ENCODE measurements at regions not wholly inside any gene's neighbourhood (a gene's known extent, or its start where the extent isn't known, plus 50 kb on each side); places are given as distances from the start of the nearest gene placed in this dataset.

DNA sequence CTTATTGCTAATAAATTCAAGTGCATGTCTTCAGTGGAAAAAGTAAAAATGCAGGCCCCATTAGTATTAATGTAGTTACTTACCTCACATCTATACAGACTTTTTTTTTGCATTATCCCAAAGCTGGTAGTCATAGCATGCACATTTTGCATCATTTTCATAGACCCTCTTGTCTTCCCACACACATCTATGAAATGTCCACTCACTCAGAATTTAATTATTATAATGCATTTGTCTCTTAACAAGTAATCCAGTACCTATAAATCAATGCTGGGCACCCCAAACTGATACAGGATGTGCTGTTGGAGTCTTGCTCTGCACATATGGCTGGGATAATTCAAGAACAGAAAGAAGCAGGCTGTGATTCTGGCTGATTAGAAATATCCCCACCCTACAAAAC is 370.4 kb upstream of the FAT3 start:
- no peak overlapping the region for H3K27ac ChIP-seq (ENCODE audit: low read length)
- DNase-seq = no peak
- no peaks in the 10 kb centered on the region for H3K9me3 ChIP-seq (ENCODE audit: control insufficient read depth, low read depth, low read length)
- no peaks in the 10 kb centered on the region for H3K4me1 ChIP-seq (ENCODE audit: control insufficient read depth, insufficient read depth, low read length)
- no peaks in the 10 kb centered on the region for H3K27me3 ChIP-seq (ENCODE audit: control insufficient read depth, insufficient read depth, low read length)
- H3K36me3 ChIP-seq (ENCODE audit: control insufficient read depth, insufficient read depth, low read length) = no peaks in the 10 kb centered on the region
- no peak overlapping the region for H3K4me3 ChIP-seq (ENCODE audit: low read length)

DNA sequence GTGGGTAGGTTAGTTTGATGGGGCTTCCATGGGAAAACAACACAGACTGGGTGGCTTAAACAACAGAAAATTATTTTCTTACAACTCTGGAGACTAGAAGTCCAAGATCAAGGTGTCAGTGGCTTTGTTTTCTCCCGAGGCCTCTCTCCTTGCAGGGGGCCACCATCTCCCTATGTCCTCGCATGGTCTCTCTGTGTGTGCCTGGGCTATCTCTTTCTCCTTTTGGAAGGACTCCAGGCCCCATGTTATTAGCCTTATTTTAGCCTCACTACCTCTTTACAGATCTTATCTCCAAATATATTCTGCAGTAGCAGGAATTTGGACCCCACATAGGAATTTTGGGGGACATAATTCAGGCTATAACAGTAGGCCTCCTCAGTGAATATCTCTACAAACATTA is 372.7 kb upstream of the FAT3 start:
- no peaks in the 10 kb centered on the region for H3K9me3 ChIP-seq (ENCODE audit: control insufficient read depth, low read depth, low read length)
- WGBS (ENCODE audit: insufficient coverage, low lambda C conversion rate) = no CpG with 5 or more reads among the region's 2 CpGs
- H3K4me1 ChIP-seq (ENCODE audit: control insufficient read depth, insufficient read depth, low read length) = no peaks in the 10 kb centered on the region
- H3K27me3 ChIP-seq (ENCODE audit: control insufficient read depth, insufficient read depth, low read length) = no peaks in the 10 kb centered on the region
- H3K27ac ChIP-seq (ENCODE audit: low read length) = no peak overlapping the region
- no peak overlapping the region for H3K4me3 ChIP-seq (ENCODE audit: low read length)
- no peaks in the 10 kb centered on the region for H3K36me3 ChIP-seq (ENCODE audit: control insufficient read depth, insufficient read depth, low read length)
- no peak for DNase-seq

GRCh38 chr11:91850533-91851275 is 373.9 kb upstream of the FAT3 start:
- no CpG with 5 or more reads among the region's 7 CpGs for WGBS (ENCODE audit: insufficient coverage, low lambda C conversion rate)
- H3K27ac ChIP-seq (ENCODE audit: low read length) = no peak overlapping the region

GRCh38 chr11:91850021-91850420 is 374.6 kb upstream of the FAT3 start:
- no peaks in the 10 kb centered on the region for H3K4me1 ChIP-seq (ENCODE audit: control insufficient read depth, insufficient read depth, low read length)
- no peak overlapping the region for H3K4me3 ChIP-seq (ENCODE audit: low read length)
- no peak overlapping the region for H3K27ac ChIP-seq (ENCODE audit: low read length)
- no peaks in the 10 kb centered on the region for H3K9me3 ChIP-seq (ENCODE audit: control insufficient read depth, low read depth, low read length)
- H3K27me3 ChIP-seq (ENCODE audit: control insufficient read depth, insufficient read depth, low read length) = no peaks in the 10 kb centered on the region
- no peaks in the 10 kb centered on the region for H3K36me3 ChIP-seq (ENCODE audit: control insufficient read depth, insufficient read depth, low read length)
- DNase-seq = no peak
- WGBS (ENCODE audit: insufficient coverage, low lambda C conversion rate) = 100% methylated on average over 2 of the region's 6 CpGs

More at GRCh38 chr11:91850533-91851275, 373.9 kb upstream of the FAT3 start:
- Histone ChIP-seq H3K4me3 (ENCODE audit: low read length) (no peak overlapping the region), H3K36me3 (ENCODE audit: control insufficient read depth, insufficient read depth, low read length) (no peaks in the 10 kb centered on the region), H3K4me1 (ENCODE audit: control insufficient read depth, insufficient read depth, low read length) (no peaks in the 10 kb centered on the region), H3K9me3 (ENCODE audit: control insufficient read depth, low read depth, low read length) (no peaks in the 10 kb centered on the region), H3K27me3 (ENCODE audit: control insufficient read depth, insufficient read depth, low read length) (no peaks in the 10 kb centered on the region)
- no peak for DNase-seq

DNA sequence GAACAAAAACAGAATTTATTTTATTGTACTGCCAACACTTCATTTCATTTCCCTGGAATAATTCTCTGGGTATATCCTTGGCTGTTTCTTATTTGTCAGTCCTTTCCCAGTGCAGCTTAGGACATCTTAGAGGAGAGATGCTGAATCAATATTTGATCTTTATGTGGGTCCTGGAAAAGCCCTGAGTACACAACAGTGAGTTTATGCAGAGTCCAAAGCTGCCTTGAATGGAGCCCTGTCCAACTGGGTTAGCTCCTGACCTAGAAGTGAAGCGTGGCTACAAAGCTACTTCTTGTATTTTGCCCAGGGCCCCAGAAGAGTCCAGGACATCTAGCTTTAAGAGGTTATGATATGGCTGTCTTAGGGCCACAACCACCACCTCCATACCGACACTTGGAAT is 378.0 kb upstream of the FAT3 start:
- H3K4me1 ChIP-seq (ENCODE audit: control insufficient read depth, insufficient read depth, low read length) = no peaks in the 10 kb centered on the region
- no peak for DNase-seq
- H3K27ac ChIP-seq (ENCODE audit: low read length) = no peak overlapping the region
- H3K36me3 ChIP-seq (ENCODE audit: control insufficient read depth, insufficient read depth, low read length) = no peaks in the 10 kb centered on the region
- H3K9me3 ChIP-seq (ENCODE audit: control insufficient read depth, low read depth, low read length) = no peaks in the 10 kb centered on the region
- H3K4me3 ChIP-seq (ENCODE audit: low read length) = no peak overlapping the region
- WGBS (ENCODE audit: insufficient coverage, low lambda C conversion rate) = no CpG with 5 or more reads among the region's 2 CpGs
- H3K27me3 ChIP-seq (ENCODE audit: control insufficient read depth, insufficient read depth, low read length) = no peaks in the 10 kb centered on the region

DNA sequence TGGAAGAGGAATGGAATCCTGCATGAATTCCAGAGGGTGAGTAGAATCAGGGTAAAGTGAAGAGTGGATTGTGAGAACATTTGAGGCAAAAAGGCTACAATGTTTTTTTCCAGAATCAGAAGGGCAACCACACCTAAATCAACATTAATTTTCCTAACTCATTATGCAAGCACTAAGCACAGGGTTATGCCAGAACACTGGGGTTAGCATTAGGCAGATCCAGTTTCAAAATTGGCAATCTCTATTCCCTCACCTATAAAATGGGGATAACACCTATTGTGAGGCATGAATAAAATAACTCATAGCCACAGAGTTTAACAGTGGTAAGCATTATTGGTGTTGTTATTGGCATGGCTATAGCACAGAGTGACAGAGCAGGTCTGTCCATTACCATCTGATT is 378.6 kb upstream of the FAT3 start:
- no peaks in the 10 kb centered on the region for H3K4me1 ChIP-seq (ENCODE audit: control insufficient read depth, insufficient read depth, low read length)
- no peaks in the 10 kb centered on the region for H3K27me3 ChIP-seq (ENCODE audit: control insufficient read depth, insufficient read depth, low read length)
- H3K9me3 ChIP-seq (ENCODE audit: control insufficient read depth, low read depth, low read length) = no peaks in the 10 kb centered on the region
- no peak for DNase-seq
- no peak overlapping the region for H3K4me3 ChIP-seq (ENCODE audit: low read length)
- no peaks in the 10 kb centered on the region for H3K36me3 ChIP-seq (ENCODE audit: control insufficient read depth, insufficient read depth, low read length)
- no peak overlapping the region for H3K27ac ChIP-seq (ENCODE audit: low read length)

GRCh38 chr11:91840640-91841240 is 383.9 kb upstream of the FAT3 start:
- H3K27ac ChIP-seq (ENCODE audit: low read length) = no peak overlapping the region
- no peak for DNase-seq
- no peaks in the 10 kb centered on the region for H3K9me3 ChIP-seq (ENCODE audit: control insufficient read depth, low read depth, low read length)
- no peak overlapping the region for H3K4me3 ChIP-seq (ENCODE audit: low read length)
- WGBS (ENCODE audit: insufficient coverage, low lambda C conversion rate) = 100% methylated on average over 1 of the region's 4 CpGs
- no peaks in the 10 kb centered on the region for H3K27me3 ChIP-seq (ENCODE audit: control insufficient read depth, insufficient read depth, low read length)
- H3K36me3 ChIP-seq (ENCODE audit: control insufficient read depth, insufficient read depth, low read length) = no peaks in the 10 kb centered on the region
- H3K4me1 ChIP-seq (ENCODE audit: control insufficient read depth, insufficient read depth, low read length) = no peaks in the 10 kb centered on the region

GRCh38 chr11:91837411-91838330 is 386.9 kb upstream of the FAT3 start:
- H3K4me3 ChIP-seq (ENCODE audit: low read length) = no peak overlapping the region
- H3K36me3 ChIP-seq (ENCODE audit: control insufficient read depth, insufficient read depth, low read length) = no peaks in the 10 kb centered on the region
- H3K4me1 ChIP-seq (ENCODE audit: control insufficient read depth, insufficient read depth, low read length) = no peaks in the 10 kb centered on the region
- no peaks in the 10 kb centered on the region for H3K27me3 ChIP-seq (ENCODE audit: control insufficient read depth, insufficient read depth, low read length)
- no peak overlapping the region for H3K27ac ChIP-seq (ENCODE audit: low read length)
- no CpG with 5 or more reads among the region's 2 CpGs for WGBS (ENCODE audit: insufficient coverage, low lambda C conversion rate)
- H3K9me3 ChIP-seq (ENCODE audit: control insufficient read depth, low read depth, low read length) = no peaks in the 10 kb centered on the region
- no peak for DNase-seq

DNA sequence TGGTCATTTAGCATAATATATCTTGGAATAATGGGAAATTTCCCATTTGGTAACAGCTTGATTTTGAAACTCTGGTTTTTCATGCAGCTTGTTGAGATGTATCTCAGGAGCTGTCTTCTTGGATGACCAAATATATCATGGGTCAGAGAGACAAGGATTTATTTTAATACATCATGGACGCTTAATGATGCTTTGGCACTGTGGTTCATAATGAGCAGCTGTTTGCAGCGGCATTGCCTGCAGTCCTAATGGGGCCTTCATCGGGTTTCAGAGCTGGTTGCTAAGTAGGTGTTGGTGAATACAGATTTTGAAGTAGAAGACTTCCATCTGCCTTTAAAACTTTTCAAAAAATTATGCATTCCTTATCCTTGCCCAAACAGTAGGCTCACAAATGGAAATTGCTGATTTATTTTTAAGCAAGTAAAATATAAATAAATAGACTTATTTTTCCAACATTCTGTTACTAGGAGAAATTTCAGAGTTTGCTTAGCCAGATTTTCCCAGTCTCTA is 389.5 kb upstream of the FAT3 start:
- Histone ChIP-seq H3K36me3 (ENCODE audit: control insufficient read depth, insufficient read depth, low read length) (no peaks in the 10 kb centered on the region), H3K4me1 (ENCODE audit: control insufficient read depth, insufficient read depth, low read length) (no peaks in the 10 kb centered on the region), H3K4me3 (ENCODE audit: low read length) (no peak overlapping the region), H3K27me3 (ENCODE audit: control insufficient read depth, insufficient read depth, low read length) (no peaks in the 10 kb centered on the region), H3K9me3 (ENCODE audit: control insufficient read depth, low read depth, low read length) (no peaks in the 10 kb centered on the region), H3K27ac (ENCODE audit: low read length) (no peak overlapping the region)
- no peak for DNase-seq
- no CpG with 5 or more reads among the region's 3 CpGs for WGBS (ENCODE audit: insufficient coverage, low lambda C conversion rate)

DNA sequence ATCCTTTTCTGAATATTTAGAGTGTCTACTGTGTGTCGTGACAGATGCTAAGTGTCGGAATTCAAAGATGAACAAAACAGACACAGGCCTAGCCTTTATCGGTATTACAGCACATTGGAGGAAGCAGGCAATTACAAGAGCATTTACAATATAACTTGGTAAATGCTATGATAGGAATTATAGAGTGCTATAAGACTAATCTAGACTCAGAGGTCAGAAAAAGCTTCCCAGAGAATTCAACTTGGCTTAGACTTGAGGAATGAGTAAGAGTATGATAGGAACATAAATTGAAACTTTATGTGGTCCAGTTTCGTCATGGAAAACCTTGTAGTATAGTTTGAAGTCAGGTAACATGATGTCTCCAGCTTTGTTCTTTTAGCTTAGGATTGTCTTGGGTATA is 395.7 kb upstream of the FAT3 start:
- H3K36me3 ChIP-seq (ENCODE audit: control insufficient read depth, insufficient read depth, low read length) = no peaks in the 10 kb centered on the region
- 80% methylated on average over 1 of the region's 4 CpGs for WGBS (ENCODE audit: insufficient coverage, low lambda C conversion rate)
- H3K27ac ChIP-seq (ENCODE audit: low read length) = no peak overlapping the region
- H3K9me3 ChIP-seq (ENCODE audit: control insufficient read depth, low read depth, low read length) = no peaks in the 10 kb centered on the region
- no peaks in the 10 kb centered on the region for H3K4me1 ChIP-seq (ENCODE audit: control insufficient read depth, insufficient read depth, low read length)
- H3K27me3 ChIP-seq (ENCODE audit: control insufficient read depth, insufficient read depth, low read length) = no peaks in the 10 kb centered on the region
- H3K4me3 ChIP-seq (ENCODE audit: low read length) = no peak overlapping the region
- DNase-seq = no peak
